ENCODE measurements at regions not wholly inside any gene's neighbourhood (a gene's known extent, or its start where the extent isn't known, plus 50 kb on each side); places are given as distances from the start of the nearest gene placed in this dataset.

DNA sequence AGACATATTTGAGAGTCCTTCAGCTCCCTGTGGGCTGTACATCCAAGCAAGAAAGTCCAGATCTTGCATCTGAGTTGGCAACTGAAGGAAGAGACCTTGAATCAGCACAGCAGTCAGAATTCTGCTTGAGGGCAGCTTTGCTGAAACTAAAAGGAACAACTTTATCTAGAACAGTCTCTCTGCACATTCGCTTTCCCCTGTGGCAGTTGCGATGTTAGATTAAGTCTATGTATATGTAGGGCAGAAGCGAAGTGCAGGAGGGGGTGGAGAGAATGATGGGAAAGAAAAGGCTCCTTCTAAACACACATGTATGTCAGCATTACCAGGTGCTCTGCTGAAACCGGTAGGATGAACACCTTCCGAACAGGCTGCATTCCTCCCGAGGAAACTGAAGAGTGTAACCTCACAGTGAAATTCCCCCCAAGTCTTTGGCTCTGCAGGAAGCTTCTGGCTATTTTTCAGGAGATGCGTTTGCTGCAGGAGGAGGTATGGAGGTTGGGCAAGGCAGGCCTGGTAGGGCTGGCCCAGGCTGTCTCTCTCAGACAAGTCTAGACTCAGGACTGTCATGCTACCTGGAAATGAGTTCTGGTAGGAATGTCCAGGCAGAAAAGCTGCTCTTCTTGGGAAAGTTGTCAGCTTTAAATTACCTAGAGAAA lies 70.0 kb upstream of the ATL2 start:
- DNase-seq: no peak

GRCh38 chr2:38446418-38446817 lies 69.3 kb upstream of the ATL2 start:
- DNase-seq: no peak

DNA sequence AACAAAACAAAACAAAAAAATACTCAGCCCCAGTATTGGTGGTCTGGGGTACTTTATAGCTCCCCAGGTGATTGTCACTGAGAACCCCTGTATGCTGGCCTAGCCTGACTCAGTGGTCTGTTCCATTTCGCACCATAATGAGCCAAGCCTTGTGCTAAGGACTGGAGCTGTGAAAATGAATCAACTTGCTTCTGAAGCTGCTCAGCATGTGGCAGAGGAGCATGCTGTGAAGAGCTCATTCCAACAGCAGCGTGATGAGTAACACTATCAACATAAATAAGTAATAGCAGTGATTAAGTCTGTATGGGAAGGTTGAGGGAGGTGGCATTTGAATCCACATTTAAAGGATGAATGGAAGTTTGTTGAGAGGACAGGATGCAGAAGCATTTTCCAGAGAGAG lies 67.2 kb upstream of the ATL2 start:
- DNase-seq: no peak

DNA sequence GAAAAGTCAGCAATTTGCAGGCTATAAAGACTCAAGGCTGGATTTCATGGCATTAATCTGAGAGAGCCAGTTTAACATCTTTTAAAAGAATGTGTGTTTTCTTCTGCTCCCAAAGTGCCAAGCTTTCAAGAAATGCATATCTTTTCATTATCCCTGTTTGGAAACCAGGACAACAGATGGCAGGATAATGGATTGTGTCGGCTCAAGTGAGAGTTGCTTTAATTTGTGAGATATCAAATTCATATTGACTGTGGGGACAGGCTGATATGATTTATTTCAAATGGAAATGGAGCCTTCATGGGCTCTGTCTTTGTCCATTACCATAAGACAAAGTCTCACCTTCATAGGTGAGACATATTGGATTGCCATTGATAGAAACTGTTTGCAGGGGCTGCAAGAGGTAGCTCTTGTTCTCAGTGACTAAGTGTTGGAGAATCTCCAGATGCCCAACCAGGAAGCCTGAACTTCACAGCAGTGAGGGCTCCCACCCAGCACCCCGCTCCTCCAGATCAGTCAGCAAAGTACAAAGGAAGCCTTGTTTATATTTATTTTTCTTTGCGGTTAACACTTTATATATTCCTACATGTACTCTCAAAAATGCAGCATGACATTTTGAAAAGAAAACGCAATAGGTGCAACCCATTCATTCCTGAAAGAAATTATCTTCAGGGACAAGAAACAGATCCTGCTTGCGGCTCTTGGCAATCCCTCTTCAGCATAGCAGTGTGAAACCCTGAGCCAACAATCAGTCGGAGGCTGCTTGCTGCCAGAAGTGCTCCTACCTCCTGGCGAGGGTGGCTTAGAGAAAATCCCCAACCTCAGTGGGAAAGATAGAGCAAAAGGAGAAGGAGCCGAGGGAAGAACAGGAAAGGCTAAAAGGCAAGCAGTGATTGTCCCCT lies 65.8 kb upstream of the ATL2 start:
- DNase-seq: no peak

DNA sequence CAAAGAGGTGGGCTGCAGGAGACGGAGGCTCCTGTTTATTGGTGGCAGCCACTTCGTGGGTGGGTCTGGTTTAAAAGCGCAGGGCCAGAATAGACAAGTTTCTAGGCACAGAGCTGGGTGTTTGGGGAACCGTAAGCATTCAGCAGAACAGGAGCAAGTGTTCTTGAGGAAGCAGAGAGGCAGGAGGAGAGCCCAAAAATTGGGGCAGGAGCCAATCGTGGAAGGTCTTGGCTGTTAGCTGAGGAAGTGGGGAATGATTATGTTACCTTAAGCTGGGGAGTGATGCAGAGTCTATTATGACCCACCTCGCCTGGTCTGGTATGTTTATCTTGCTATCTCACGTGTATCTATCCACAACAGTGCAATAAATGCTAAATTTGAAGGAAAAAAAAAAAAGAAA lies 64.3 kb upstream of the ATL2 start:
- no peak for DNase-seq

DNA sequence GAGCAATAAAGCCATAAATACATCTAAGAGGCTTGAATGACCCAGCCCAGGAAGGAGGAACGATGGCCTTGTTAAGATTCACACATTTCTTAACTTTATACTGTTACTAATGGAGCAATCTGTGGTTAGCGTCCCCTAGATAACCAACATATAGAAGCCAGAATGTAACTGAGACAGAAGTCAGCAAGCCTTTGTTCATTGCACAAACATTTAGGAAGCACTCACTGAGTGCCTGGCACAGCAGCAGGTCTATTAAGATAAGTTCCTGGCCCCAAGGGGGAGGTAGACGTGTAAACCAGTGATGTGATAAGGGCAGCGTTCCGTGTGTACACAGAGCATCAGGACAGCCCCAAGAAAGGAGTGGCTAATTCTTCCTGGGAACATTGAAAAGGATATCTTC lies 63.6 kb upstream of the ATL2 start:
- no peak for DNase-seq

GRCh38 chr2:38439863-38440262 lies 62.8 kb upstream of the ATL2 start:
- no peak for DNase-seq

DNA sequence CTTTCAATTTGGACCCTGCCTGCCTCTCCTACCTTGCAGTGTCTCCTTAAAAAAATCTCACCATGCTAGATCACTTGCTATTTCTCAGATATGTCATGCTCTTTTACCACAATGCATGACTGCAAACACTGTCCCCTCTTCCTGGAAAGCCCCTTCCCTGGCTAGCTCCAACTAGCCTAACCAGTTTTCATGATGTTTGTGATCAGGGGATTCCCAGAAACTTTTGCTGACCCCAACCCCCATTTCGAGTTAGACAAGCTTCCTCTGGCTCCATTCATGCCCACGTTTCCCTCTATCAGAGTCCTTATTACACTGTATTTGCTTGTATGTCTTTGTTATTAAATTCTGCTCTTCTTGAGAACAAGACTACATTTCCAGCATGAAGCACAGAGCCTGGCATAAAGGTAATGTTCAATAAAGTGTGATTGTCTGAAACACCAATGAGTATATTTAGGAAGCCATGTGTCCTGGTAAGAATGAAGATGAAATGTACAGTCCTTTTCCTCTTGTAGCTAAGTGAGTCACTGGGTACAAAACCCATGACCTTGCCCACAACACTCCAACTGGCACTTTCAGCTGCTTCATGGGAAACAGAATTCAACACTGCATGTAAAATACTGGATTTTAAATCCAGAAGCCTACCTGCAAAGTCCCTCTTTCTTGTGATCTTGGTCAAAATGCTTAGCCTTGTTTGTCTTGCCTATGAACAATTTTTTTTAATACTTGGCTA lies 62.0 kb upstream of the ATL2 start:
- DNase-seq: no peak

DNA sequence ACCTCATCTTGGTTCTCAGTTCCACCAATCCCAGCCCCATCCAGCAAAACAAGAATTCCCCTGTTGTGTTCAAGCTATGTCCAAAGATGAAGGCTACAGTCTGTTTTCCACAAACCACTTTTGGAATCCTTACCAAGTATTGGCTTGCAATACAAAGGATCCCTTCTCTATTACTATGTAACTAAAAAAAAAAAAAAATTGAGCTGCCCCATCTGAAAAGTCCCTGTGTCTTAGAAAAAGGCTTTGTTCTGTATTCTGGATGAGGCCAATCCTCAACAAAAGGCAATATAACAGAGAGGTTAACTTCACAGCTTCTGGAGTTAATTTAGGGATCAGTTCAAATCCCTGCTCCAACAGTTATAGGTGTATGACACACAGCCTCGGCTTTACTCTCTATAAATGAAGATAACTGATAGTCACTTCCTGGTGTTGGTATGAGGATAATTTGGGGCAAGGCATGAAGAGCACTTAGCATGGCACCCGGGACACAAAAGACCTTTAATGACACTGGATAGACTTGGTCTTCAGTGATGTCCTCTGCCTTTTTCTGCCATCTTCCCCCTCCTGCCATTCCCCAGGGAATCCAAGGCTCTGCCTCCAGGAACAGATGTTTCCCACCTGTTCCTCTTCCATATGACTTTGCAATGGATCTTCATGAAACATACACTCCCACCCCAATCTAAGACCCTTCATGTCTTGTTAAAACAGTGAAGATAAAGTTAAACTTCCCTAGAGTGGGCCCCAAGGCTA lies 61.2 kb upstream of the ATL2 start:
- DNase-seq: no peak

DNA sequence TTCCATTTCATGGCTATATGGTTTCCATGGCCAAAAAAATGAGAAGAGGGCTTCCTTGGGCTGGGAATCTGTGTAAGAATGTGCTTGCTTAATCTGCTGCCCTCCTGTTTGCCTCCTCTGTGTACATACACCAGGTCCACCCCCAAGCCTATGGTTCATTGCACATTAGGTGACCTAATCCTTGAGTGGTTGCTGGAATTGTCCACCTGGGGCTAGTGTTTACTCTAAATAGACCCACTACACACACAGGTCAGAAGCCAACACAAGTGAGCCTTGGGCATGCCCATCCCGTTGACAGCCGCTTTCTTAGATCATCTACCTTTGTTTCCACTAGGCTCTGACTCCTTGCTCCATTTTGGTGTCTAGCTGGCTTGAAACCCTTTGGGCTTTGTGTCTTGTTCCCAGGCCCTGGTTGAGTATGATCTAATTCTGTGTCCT lies 59.2 kb upstream of the ATL2 start:
- no peak for DNase-seq

- DNase-seq: no peak
Observed at GRCh38 chr2:38435775-38436174, 58.7 kb upstream of the ATL2 start.

GRCh38 chr2:38434595-38434994 lies 57.5 kb upstream of the ATL2 start:
- no peak for DNase-seq

DNA sequence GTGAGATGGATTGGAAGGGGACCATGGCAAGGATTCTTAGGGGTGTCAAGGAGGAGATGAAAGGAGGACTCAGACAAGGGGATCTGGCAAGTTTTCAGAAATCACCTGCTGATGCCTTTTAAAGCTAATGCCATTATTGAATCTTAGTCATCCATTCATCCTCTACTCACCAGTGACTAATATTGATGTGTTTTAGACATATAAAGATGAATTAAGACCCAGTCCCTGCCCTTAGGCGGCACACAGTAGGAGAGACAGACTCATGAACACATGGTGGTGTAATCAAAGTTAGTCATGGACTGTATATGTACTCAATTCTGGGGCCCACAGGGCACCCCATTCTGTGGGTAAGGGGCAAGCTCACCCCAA lies 56.5 kb upstream of the ATL2 start:
- DNase-seq: no peak

- DNase-seq: no peak
Observed at GRCh38 chr2:38432820-38433606, 55.9 kb upstream of the ATL2 start.

GRCh38 chr2:38430597-38431207 lies 53.6 kb upstream of the ATL2 start:
- no peak for DNase-seq

- DNase-seq: no peak
Observed at GRCh38 chr2:38430196-38430595, 53.1 kb upstream of the ATL2 start.

GRCh38 chr2:38427936-38428335 lies 50.9 kb upstream of the ATL2 start:
- DNase-seq: no peak

GRCh38 chr2:38427054-38427453 lies 50.0 kb upstream of the ATL2 start:
- DNase-seq: no peak

All from NK-92 treated with Interleukin-12 subunit alpha and Interleukin-12 subunit beta, amount 100 ng/mL, for 24 hours (cell line).